OCI-LY3 (cell line): ENCODE measurements at regions not wholly inside any gene's neighbourhood (a gene's known extent, or its start where the extent isn't known, plus 50 kb on each side); places are given as distances from the start of the nearest gene placed in this dataset.

ENCODE experiments used
- EZH2phosphoT487 ChIP-seq: fragments of 200-600 bp; shearing (Covaris generic); IDR thresholded peaks from 2 replicates; pipeline ENCODE4 v1.6.1; 2018; ENCODE audit warnings: antibody characterized with exemption, mixed run types, low read depth
- TF ChIP-seq, protein P1 (sequence below): fragments of 200-600, 300-600 bp; sonication (generic); IDR thresholded peaks from 2 replicates; pipeline ENCODE4 v1.5.1; 2014; ENCODE audit warnings: antibody characterized with exemption, low read length, low read depth

DNA sequence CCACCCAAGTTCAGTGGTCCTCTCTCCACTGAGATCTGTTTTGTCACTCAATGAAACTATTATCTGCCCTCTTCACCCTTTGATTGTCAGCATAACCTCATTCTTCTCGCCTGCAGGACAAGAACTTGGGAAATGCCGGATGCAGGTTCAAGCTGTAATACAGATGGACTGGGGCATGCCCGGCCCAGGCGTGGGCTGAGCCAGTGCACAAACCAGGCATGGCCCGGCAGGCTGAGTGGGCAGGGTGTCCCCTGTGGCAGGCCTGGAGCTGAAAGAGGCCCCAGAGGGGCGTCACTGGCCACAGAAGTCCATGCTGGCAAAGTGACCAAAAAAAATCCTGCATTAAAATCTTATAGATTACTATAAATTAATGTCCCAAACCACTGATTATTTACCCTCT is 638.9 kb upstream of the EPHA6 start:
- TF ChIP-seq, protein P1, sequence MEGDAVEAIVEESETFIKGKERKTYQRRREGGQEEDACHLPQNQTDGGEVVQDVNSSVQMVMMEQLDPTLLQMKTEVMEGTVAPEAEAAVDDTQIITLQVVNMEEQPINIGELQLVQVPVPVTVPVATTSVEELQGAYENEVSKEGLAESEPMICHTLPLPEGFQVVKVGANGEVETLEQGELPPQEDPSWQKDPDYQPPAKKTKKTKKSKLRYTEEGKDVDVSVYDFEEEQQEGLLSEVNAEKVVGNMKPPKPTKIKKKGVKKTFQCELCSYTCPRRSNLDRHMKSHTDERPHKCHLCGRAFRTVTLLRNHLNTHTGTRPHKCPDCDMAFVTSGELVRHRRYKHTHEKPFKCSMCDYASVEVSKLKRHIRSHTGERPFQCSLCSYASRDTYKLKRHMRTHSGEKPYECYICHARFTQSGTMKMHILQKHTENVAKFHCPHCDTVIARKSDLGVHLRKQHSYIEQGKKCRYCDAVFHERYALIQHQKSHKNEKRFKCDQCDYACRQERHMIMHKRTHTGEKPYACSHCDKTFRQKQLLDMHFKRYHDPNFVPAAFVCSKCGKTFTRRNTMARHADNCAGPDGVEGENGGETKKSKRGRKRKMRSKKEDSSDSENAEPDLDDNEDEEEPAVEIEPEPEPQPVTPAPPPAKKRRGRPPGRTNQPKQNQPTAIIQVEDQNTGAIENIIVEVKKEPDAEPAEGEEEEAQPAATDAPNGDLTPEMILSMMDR: no peak
- TF ChIP-seq EZH2phosphoT487: no peak
